ENCODE measurements at regions not wholly inside any gene's neighbourhood (a gene's known extent, or its start where the extent isn't known, plus 50 kb on each side); places are given as distances from the start of the nearest gene placed in this dataset.

DNA sequence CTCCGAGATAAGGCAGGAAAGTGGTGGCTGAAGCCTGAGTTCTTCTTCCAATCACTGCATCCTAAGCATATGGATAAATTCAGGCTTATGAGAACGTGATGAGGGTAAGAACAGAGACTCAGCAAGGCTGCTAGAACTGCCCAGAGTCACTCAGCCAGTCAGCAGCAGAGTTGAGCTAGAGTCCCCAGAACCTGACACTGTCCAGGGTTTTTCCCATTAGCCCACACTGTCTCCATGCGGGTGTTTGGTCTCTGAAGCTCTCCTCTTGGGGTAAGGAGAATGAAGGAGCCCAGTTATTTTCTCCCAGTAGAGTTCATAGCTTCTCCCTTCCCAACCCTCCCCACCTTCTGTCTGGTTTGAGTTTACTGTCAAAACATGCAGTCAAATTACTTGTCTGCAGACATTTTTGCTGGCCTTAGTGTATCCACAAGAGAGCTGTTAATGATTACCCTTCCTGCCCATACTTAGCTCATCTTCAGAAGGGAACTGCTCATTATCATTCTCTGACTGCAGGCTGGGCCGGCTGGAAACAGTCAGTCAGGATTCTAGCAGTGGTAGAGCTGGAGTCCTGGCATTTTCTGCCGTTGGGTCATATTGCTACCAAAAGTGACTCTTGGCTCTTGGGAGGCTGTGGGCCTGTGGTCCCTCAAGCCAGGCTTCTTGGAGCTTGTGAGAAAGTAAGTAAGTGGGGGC lies 460.0 kb downstream of the HS3ST3B1 start:
- no peak overlapping the region for H3K4me3 ChIP-seq (ENCODE audit: low read depth, low read length)
- no peak for DNase-seq (ENCODE audit: low read depth)
- TF ChIP-seq, protein P1, sequence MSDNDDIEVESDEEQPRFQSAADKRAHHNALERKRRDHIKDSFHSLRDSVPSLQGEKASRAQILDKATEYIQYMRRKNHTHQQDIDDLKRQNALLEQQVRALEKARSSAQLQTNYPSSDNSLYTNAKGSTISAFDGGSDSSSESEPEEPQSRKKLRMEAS (IDR thresholded peaks at IDR 0.05; ENCODE audit: low read depth, low read length): no peak
- no peak for TF ChIP-seq MYC (IDR thresholded peaks at IDR 0.05; ENCODE audit: low read depth, low read length)
- TF ChIP-seq, protein P2, sequence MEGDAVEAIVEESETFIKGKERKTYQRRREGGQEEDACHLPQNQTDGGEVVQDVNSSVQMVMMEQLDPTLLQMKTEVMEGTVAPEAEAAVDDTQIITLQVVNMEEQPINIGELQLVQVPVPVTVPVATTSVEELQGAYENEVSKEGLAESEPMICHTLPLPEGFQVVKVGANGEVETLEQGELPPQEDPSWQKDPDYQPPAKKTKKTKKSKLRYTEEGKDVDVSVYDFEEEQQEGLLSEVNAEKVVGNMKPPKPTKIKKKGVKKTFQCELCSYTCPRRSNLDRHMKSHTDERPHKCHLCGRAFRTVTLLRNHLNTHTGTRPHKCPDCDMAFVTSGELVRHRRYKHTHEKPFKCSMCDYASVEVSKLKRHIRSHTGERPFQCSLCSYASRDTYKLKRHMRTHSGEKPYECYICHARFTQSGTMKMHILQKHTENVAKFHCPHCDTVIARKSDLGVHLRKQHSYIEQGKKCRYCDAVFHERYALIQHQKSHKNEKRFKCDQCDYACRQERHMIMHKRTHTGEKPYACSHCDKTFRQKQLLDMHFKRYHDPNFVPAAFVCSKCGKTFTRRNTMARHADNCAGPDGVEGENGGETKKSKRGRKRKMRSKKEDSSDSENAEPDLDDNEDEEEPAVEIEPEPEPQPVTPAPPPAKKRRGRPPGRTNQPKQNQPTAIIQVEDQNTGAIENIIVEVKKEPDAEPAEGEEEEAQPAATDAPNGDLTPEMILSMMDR (IDR thresholded peaks at IDR 0.05; ENCODE audit: low read depth, low read length): no peak
- no peak for TF ChIP-seq POLR2A (IDR thresholded peaks at IDR 0.05; ENCODE audit: extremely low read depth, insufficient read length)

DNA sequence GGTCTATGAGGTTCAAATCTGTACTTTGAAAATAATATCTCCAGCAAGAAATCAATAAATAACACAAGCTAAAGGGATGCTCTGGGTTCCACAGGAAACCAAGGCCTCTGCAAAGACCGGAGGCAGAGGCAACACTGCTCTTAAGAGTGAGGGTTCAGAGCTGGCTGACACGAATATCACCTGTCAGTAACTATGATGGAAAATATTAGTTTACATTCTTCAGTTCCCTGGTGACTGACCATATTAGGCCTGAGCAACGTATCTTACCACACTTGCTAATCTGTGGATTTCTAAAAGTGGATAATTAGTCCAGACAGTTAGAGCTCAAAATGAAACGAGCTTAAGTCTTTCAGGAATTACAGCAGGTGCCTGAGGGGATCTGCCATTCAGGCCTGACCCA lies 459.3 kb downstream of the HS3ST3B1 start:
- DNase-seq (ENCODE audit: low read depth): no peak
- no peak overlapping the region for H3K4me3 ChIP-seq (ENCODE audit: low read depth, low read length)
- TF ChIP-seq, protein P1 (IDR thresholded peaks at IDR 0.05; ENCODE audit: low read depth, low read length): no peak
- TF ChIP-seq, protein P2 (IDR thresholded peaks at IDR 0.05; ENCODE audit: low read depth, low read length): no peak
- no peak for TF ChIP-seq MYC (IDR thresholded peaks at IDR 0.05; ENCODE audit: low read depth, low read length)

DNA sequence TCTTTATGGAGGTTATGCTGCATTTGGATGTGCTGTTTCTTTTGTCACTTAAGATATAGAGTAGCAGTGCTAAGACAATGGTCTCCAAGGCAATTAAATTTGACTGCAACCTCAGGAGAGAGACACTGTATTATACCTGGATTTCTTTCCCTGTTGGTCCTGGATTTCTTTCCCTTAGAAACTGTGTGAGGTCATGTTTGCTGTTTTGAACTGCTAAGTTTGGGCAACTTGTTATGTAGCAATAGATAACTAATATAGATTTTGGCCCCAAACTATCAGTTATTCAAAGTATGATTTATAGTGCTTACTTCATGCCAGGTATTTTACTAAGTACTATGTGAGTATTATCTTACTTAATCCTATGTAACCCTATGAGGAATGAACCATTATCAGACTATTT lies 458.4 kb downstream of the HS3ST3B1 start:
- no peak overlapping the region for H3K4me3 ChIP-seq (ENCODE audit: low read depth, low read length)
- DNase-seq (ENCODE audit: low read depth): no peak
- TF ChIP-seq POLR2A (IDR thresholded peaks at IDR 0.05; ENCODE audit: extremely low read depth, insufficient read length) (no peak), MYC (IDR thresholded peaks at IDR 0.05; ENCODE audit: low read depth, low read length) (no peak)

DNA sequence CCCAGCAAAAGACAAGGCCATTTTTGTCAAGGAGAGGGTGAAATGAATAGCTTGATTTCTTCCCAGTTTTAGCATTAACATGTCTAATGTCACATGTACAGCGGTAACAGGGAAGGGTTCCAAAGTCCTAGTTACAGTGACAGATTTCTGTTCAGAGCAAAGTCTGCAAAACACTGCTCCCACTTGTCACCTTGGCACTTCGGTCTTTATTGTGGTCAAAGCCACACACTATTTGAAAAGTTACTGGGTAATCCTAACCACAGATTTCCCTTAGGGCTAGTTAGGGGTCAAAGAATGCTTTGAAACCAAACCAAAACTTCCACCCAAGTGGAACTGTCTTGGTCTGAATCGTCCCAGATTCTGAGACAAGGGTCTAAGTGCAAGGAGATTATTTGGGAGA lies 455.6 kb downstream of the HS3ST3B1 start:
- H3K4me3 ChIP-seq (ENCODE audit: low read depth, low read length): no peak overlapping the region
- TF ChIP-seq, protein P2 (IDR thresholded peaks at IDR 0.05; ENCODE audit: low read depth, low read length): no peak
- TF ChIP-seq, protein P1 (IDR thresholded peaks at IDR 0.05; ENCODE audit: low read depth, low read length): no peak
- no peak for TF ChIP-seq MYC (IDR thresholded peaks at IDR 0.05; ENCODE audit: low read depth, low read length)
- no peak for TF ChIP-seq POLR2A (IDR thresholded peaks at IDR 0.05; ENCODE audit: extremely low read depth, insufficient read length)
- DNase-seq (ENCODE audit: low read depth): peak; percentile 68

DNA sequence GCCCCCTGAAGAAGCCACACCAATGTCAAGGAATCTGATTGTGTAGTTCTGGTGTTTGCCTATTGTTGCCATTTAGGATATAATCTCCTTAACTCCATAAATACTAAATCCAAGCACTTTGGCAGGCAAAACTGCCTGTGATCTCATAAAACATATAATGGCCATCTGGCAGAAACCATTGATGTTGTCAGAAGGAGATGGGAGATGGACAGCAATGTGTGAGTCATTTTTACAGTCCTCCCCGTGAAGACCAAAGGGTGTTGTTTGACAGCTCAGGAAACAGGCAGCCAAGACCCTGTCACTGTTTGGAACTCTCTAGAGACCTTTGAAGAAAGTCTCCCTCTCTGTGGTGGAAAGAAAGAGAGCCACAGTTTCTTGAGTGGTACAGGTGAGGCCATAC lies 454.1 kb downstream of the HS3ST3B1 start:
- TF ChIP-seq MYC (IDR thresholded peaks at IDR 0.05; ENCODE audit: low read depth, low read length) (no peak), POLR2A (IDR thresholded peaks at IDR 0.05; ENCODE audit: extremely low read depth, insufficient read length) (no peak)
- TF ChIP-seq, protein P2 (IDR thresholded peaks at IDR 0.05; ENCODE audit: low read depth, low read length): no peak
- TF ChIP-seq, protein P1 (IDR thresholded peaks at IDR 0.05; ENCODE audit: low read depth, low read length): no peak

DNA sequence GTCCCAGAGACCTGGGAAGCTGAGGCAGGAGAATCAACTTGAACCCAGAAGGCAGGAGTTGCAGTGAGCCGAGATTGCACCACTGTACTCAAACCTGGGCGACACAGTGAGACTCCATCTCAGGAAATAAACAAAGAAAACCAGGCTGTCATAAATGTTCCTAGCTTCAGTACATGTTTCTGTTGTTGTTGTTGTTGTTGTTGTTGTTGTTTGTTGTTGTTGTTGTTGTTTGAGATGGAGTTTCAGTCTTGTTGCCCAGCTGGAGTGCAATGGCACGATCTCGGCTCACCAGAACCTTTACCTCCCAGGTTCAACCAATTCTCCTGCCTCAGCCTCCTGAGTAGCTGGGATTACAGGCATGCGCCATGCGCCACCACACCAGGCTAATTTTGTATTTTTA lies 452.5 kb downstream of the HS3ST3B1 start:
- no peak for DNase-seq (ENCODE audit: low read depth)
- H3K4me3 ChIP-seq (ENCODE audit: low read depth, low read length): no peak overlapping the region
- no peak for TF ChIP-seq POLR2A (IDR thresholded peaks at IDR 0.05; ENCODE audit: extremely low read depth, insufficient read length)
- TF ChIP-seq, protein P1 (IDR thresholded peaks at IDR 0.05; ENCODE audit: low read depth, low read length): no peak
- TF ChIP-seq, protein P2 (IDR thresholded peaks at IDR 0.05; ENCODE audit: low read depth, low read length): no peak
- TF ChIP-seq MYC (IDR thresholded peaks at IDR 0.05; ENCODE audit: low read depth, low read length): no peak

More for the DNA sequence above, 454.1 kb downstream of the HS3ST3B1 start:
- H3K4me3 ChIP-seq (ENCODE audit: low read depth, low read length): no peak overlapping the region
- DNase-seq (ENCODE audit: low read depth): peak; percentile 32

Data from NB4 (cell line).